GM23338 (cell line): ENCODE measurements at regions not wholly inside any gene's neighbourhood (a gene's known extent, or its start where the extent isn't known, plus 50 kb on each side); places are given as distances from the start of the nearest gene placed in this dataset.

Experiments used
- CREB1 ChIP-seq: fragments of 250-450 bp; sonication (Bioruptor Pico); IDR thresholded peaks from 2 replicates; pipeline ENCODE4 v1.5.0; 2020; ENCODE audit warnings: low read depth, mild to moderate bottlenecking, moderate library complexity
- ETS1 ChIP-seq: IDR thresholded peaks from 2 replicates; pipeline ENCODE4 v1.6.1; 2016; ENCODE audit warnings: antibody characterized with exemption
- EZH2 ChIP-seq: fragments of 200-600 bp; sonication (generic); IDR thresholded peaks from one replicate; pipeline ENCODE4 v1.8.0; 2017; ENCODE audit warnings: antibody characterized with exemption, mild to moderate bottlenecking, low read depth; ENCODE audit not compliant: unreplicated experiment
- EZH2phosphoT487 ChIP-seq: fragments of 200-600 bp; sonication (generic); IDR thresholded peaks from one replicate; pipeline ENCODE4 v1.8.1; 2018; ENCODE audit warnings: antibody characterized with exemption; ENCODE audit not compliant: unreplicated experiment
- JUNB ChIP-seq: IDR thresholded peaks from one replicate; pipeline ENCODE4 v1.6.1; 2016; ENCODE audit warnings: antibody characterized with exemption; ENCODE audit not compliant: unreplicated experiment
- NANOG ChIP-seq: IDR thresholded peaks from 2 replicates; pipeline ENCODE4 v1.6.1; 2016; ENCODE audit warnings: antibody characterized with exemption, borderline replicate concordance
- POLR2AphosphoS5 ChIP-seq: IDR thresholded peaks from 2 replicates; pipeline ENCODE4 v1.6.1; 2016; ENCODE audit warnings: antibody characterized with exemption, low read depth
- REST ChIP-seq: IDR thresholded peaks from one replicate; pipeline ENCODE4 v1.6.1; 2018; ENCODE audit warnings: antibody characterized with exemption; ENCODE audit not compliant: unreplicated experiment
- STAT1 ChIP-seq: IDR thresholded peaks from one replicate; pipeline ENCODE4 v1.6.1; 2016; ENCODE audit warnings: antibody characterized with exemption; ENCODE audit not compliant: unreplicated experiment
- ZNF114 ChIP-seq: fragments of 250-450 bp; sonication (Bioruptor Pico); IDR thresholded peaks from 2 replicates; pipeline ENCODE4 v1.5.0; 2020; ENCODE audit warnings: mild to moderate bottlenecking, moderate library complexity
- ZNF331 ChIP-seq: fragments of 250-450 bp; sonication (Bioruptor Pico); IDR thresholded peaks from 2 replicates; pipeline ENCODE4 v1.5.0; 2020; ENCODE audit warnings: low read depth, mild to moderate bottlenecking, moderate library complexity
- ZNF462 ChIP-seq: fragments of 250-450 bp; sonication (Bioruptor Pico); IDR thresholded peaks from 2 replicates; pipeline ENCODE4 v1.5.0; 2020; ENCODE audit warnings: mild to moderate bottlenecking, moderate library complexity
- TF ChIP-seq, protein P1 (sequence below), 2 experiments: fragments of 200-600 bp in 1 of 2; sonication (generic) in 1 of 2; conservative IDR thresholded peaks; 2 replicates each; pipeline versions ENCODE4 v1.5.1 to v1.6.1; 2016 to 2017; ENCODE audit warnings: antibody characterized with exemption in 2 of 2, low read depth in 2 of 2, mild to moderate bottlenecking in 2 of 2, moderate library complexity in 1 of 2

DNA sequence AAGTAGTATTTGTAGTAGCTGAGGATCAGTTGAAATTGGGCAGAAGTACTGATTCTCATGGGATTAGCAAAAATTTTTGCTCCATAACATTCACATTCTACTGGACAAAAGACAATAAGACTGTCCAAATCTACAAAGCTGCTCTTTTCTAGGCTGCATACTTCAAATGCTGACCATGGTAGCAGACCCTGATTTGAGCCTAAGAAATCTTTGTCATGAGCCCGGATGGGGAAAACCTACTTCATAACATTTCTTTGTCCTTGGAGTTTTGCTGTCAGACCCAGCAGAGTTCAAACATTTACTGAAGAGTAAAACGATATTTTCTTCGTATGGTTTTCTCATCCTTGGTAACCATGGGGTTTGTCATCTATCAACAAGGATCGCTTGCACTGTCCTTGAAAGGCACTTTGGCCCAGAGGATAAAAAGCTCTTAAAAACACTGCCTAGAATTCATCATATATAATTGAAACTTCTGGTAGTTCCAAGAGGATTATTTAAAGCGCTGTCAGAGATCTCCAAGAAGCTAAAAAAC, 216.9 kb downstream of the CAVIN4 start:
- TF ChIP-seq, protein P1, sequence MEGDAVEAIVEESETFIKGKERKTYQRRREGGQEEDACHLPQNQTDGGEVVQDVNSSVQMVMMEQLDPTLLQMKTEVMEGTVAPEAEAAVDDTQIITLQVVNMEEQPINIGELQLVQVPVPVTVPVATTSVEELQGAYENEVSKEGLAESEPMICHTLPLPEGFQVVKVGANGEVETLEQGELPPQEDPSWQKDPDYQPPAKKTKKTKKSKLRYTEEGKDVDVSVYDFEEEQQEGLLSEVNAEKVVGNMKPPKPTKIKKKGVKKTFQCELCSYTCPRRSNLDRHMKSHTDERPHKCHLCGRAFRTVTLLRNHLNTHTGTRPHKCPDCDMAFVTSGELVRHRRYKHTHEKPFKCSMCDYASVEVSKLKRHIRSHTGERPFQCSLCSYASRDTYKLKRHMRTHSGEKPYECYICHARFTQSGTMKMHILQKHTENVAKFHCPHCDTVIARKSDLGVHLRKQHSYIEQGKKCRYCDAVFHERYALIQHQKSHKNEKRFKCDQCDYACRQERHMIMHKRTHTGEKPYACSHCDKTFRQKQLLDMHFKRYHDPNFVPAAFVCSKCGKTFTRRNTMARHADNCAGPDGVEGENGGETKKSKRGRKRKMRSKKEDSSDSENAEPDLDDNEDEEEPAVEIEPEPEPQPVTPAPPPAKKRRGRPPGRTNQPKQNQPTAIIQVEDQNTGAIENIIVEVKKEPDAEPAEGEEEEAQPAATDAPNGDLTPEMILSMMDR (conservative IDR thresholded peaks at IDR 0.05; ENCODE audit: low read depth in 2 of 2), result no peak
- TF ChIP-seq ZNF331 (CRISPR knock-in tag), result no peak
- TF ChIP-seq CREB1, result no peak
- no peak for TF ChIP-seq POLR2AphosphoS5
- no peak for TF ChIP-seq REST
- no peak for TF ChIP-seq EZH2
- no peak for TF ChIP-seq EZH2phosphoT487
- no peak for TF ChIP-seq ETS1
- TF ChIP-seq ZNF114, result no peak
- TF ChIP-seq STAT1, result no peak
- TF ChIP-seq JUNB, result no peak
- TF ChIP-seq ZNF462 (CRISPR knock-in tag), result no peak
- TF ChIP-seq NANOG, result no peak
